H1 (cell line): ENCODE measurements at regions not wholly inside any gene's neighbourhood (a gene's known extent, or its start where the extent isn't known, plus 50 kb on each side); places are given as distances from the start of the nearest gene placed in this dataset.

Source experiments
- TF ChIP-seq, protein P1 (sequence below): fragments of 300-600 bp; sonication (generic); IDR thresholded peaks from 2 replicates; pipeline ENCODE4 v1.7.1; 2012; ENCODE audit warnings: low read length, moderate library complexity, mild to moderate bottlenecking, inconsistent platforms; ENCODE audit not compliant: insufficient replicate concordance

DNA sequence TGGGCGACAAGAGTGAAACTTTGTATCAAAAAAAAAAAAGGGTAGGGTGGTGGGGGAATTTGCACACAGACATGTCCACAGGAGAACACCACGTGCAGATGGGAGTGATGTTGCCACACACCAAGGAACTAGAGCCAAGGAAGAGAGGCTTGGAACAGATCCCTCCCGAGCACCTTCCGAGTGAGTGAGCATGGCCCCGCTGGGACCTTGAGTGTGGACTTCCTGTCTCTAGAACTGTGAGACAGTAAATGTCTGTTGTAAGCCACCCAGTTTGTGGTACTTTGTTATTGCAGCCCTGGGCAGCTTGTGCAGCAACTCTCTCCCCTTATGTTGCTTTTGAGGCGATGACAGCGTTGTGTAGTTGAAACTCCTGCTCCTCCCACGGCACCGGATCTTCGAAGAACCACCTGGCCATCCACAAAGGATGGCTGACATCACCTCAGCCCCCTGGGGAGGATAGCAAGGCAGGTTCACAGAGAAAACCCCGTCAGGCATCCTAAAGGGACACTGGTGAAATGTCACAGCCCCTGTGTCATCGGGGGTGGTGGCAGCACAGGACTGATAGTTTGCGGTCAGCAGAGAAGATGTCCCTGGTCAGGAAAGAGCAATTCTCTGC lies 54.7 kb upstream of the PLEKHG3 start (continued):
- TF ChIP-seq, protein P1, sequence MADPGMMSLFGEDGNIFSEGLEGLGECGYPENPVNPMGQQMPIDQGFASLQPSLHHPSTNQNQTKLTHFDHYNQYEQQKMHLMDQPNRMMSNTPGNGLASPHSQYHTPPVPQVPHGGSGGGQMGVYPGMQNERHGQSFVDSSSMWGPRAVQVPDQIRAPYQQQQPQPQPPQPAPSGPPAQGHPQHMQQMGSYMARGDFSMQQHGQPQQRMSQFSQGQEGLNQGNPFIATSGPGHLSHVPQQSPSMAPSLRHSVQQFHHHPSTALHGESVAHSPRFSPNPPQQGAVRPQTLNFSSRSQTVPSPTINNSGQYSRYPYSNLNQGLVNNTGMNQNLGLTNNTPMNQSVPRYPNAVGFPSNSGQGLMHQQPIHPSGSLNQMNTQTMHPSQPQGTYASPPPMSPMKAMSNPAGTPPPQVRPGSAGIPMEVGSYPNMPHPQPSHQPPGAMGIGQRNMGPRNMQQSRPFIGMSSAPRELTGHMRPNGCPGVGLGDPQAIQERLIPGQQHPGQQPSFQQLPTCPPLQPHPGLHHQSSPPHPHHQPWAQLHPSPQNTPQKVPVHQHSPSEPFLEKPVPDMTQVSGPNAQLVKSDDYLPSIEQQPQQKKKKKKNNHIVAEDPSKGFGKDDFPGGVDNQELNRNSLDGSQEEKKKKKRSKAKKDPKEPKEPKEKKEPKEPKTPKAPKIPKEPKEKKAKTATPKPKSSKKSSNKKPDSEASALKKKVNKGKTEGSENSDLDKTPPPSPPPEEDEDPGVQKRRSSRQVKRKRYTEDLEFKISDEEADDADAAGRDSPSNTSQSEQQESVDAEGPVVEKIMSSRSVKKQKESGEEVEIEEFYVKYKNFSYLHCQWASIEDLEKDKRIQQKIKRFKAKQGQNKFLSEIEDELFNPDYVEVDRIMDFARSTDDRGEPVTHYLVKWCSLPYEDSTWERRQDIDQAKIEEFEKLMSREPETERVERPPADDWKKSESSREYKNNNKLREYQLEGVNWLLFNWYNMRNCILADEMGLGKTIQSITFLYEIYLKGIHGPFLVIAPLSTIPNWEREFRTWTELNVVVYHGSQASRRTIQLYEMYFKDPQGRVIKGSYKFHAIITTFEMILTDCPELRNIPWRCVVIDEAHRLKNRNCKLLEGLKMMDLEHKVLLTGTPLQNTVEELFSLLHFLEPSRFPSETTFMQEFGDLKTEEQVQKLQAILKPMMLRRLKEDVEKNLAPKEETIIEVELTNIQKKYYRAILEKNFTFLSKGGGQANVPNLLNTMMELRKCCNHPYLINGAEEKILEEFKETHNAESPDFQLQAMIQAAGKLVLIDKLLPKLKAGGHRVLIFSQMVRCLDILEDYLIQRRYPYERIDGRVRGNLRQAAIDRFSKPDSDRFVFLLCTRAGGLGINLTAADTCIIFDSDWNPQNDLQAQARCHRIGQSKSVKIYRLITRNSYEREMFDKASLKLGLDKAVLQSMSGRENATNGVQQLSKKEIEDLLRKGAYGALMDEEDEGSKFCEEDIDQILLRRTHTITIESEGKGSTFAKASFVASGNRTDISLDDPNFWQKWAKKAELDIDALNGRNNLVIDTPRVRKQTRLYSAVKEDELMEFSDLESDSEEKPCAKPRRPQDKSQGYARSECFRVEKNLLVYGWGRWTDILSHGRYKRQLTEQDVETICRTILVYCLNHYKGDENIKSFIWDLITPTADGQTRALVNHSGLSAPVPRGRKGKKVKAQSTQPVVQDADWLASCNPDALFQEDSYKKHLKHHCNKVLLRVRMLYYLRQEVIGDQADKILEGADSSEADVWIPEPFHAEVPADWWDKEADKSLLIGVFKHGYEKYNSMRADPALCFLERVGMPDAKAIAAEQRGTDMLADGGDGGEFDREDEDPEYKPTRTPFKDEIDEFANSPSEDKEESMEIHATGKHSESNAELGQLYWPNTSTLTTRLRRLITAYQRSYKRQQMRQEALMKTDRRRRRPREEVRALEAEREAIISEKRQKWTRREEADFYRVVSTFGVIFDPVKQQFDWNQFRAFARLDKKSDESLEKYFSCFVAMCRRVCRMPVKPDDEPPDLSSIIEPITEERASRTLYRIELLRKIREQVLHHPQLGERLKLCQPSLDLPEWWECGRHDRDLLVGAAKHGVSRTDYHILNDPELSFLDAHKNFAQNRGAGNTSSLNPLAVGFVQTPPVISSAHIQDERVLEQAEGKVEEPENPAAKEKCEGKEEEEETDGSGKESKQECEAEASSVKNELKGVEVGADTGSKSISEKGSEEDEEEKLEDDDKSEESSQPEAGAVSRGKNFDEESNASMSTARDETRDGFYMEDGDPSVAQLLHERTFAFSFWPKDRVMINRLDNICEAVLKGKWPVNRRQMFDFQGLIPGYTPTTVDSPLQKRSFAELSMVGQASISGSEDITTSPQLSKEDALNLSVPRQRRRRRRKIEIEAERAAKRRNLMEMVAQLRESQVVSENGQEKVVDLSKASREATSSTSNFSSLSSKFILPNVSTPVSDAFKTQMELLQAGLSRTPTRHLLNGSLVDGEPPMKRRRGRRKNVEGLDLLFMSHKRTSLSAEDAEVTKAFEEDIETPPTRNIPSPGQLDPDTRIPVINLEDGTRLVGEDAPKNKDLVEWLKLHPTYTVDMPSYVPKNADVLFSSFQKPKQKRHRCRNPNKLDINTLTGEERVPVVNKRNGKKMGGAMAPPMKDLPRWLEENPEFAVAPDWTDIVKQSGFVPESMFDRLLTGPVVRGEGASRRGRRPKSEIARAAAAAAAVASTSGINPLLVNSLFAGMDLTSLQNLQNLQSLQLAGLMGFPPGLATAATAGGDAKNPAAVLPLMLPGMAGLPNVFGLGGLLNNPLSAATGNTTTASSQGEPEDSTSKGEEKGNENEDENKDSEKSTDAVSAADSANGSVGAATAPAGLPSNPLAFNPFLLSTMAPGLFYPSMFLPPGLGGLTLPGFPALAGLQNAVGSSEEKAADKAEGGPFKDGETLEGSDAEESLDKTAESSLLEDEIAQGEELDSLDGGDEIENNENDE = no peak
- TF ChIP-seq, all 59 proteins: peak for 1
